ENCODE measurements at regions not wholly inside any gene's neighbourhood (a gene's known extent, or its start where the extent isn't known, plus 50 kb on each side); places are given as distances from the start of the nearest gene placed in this dataset.

DNA sequence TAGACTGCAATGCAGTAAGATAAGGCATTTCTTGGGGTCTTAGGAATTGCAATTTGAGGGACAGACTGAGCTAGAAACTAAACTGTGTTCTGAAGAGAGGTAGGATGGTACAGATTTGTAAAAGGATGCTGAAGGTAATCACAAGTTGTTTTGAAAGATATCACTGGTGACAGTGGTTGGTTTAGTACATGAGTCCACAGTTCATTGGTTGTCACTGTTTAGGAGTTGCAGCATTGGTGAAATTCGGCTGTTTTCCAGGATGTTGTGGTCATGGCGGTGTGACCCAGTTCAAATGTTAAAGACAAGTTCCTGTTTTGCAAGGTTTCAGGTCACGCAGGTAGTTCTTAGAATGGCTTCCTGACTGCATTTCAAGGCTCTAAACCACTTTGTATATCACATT is 292.8 kb upstream of the B3GALT2 start:
- no peak overlapping the region for H3K4me3 ChIP-seq (ENCODE audit: low read depth, low read length)

DNA sequence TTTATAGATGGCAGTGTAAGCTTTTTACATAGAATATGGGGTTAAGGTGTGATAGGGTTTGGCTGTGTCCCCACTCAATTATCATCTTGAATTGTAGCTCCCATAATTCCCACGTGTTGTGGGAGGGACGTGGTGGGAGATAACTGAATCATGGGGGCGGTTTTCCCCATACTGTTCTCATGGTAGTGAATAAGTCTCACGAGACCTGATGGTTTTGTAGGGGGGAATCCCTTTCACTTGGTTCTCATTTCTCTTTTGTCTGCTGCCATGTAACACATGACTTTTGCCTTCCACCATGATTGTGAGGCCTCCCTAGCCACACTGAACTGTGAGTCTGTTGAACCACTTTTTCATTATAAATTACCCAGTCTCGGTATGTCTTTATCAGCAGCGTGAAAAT is 290.3 kb upstream of the B3GALT2 start:
- no peak for DNase-seq (ENCODE audit: low read depth)
- no peak for TF ChIP-seq CTCF (IDR thresholded peaks at IDR 0.05; ENCODE audit: insufficient read depth, low read length)
- no peak overlapping the region for H3K4me3 ChIP-seq (ENCODE audit: low read depth, low read length)

More for the DNA sequence above, 292.8 kb upstream of the B3GALT2 start:
- no peak for DNase-seq (ENCODE audit: low read depth)
- no peak for TF ChIP-seq CTCF (IDR thresholded peaks at IDR 0.05; ENCODE audit: insufficient read depth, low read length)

- DNase-seq (ENCODE audit: low read depth), result no peak
- H3K4me3 ChIP-seq (ENCODE audit: low read depth, low read length), result no peak overlapping the region
- no peak for TF ChIP-seq CTCF (IDR thresholded peaks at IDR 0.05; ENCODE audit: insufficient read depth, low read length)
Measured at GRCh38 chr1:193473932-193474331, 287.5 kb upstream of the B3GALT2 start.

GRCh38 chr1:193472838-193473398 is 286.5 kb upstream of the B3GALT2 start:
- no peak for DNase-seq (ENCODE audit: low read depth)
- H3K4me3 ChIP-seq (ENCODE audit: low read depth, low read length), result no peak overlapping the region
- TF ChIP-seq CTCF (IDR thresholded peaks at IDR 0.05; ENCODE audit: insufficient read depth, low read length), result no peak

DNA sequence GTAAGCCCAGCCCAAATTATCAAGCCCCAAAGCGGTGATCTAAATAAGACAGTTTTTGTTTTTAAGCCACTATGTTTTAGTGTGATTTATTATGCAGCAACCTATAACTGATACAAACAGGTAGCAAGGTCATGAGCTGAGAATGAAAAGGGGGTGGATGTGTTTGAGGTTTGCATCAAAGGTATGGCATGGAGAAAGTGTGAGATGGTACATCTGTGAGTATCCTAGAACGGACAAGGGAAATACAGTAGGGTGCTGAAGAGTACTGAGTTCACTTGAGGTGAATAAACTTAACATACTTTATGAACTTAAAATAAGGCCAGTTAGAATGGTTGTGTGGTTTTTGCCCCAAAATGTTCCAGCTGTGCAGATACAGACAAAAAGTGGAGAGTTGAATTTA is 286.0 kb upstream of the B3GALT2 start:
- TF ChIP-seq CTCF (IDR thresholded peaks at IDR 0.05; ENCODE audit: insufficient read depth, low read length), result no peak
- no peak overlapping the region for H3K4me3 ChIP-seq (ENCODE audit: low read depth, low read length)
- no peak for DNase-seq (ENCODE audit: low read depth)

DNA sequence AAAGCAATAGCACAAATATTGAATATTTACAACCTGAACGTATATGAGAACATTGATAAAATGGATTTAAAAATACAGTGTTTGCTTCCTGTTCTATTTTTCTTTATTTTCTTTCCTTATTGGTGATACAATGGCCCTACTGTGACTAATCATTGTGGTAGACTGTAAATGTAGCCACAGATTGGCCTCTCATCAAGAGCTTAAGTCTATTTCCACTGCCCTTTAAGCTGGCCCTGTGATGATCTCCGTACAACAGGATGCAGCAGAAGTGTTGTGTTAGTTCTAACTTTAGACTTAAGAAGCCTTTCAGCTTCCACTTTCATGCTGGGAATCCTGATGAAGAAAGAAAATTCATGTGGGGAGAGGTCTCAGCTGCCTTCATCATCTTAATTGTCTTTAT is 285.6 kb upstream of the B3GALT2 start:
- TF ChIP-seq CTCF (IDR thresholded peaks at IDR 0.05; ENCODE audit: insufficient read depth, low read length), result no peak
- H3K4me3 ChIP-seq (ENCODE audit: low read depth, low read length), result no peak overlapping the region
- DNase-seq (ENCODE audit: low read depth), result no peak

- no peak for TF ChIP-seq CTCF (IDR thresholded peaks at IDR 0.05; ENCODE audit: insufficient read depth, low read length)
- H3K4me3 ChIP-seq (ENCODE audit: low read depth, low read length), result no peak overlapping the region
- no peak for DNase-seq (ENCODE audit: low read depth)
Measured at GRCh38 chr1:193463326-193463932, 277.0 kb upstream of the B3GALT2 start.
